GM18867 (cell line): ENCODE measurements at regions not wholly inside any gene's neighbourhood (a gene's known extent, or its start where the extent isn't known, plus 50 kb on each side); places are given as distances from the start of the nearest gene placed in this dataset.
"Not testable (repeated sequence)": the region's sequence is repeated elsewhere in the genome, so short reads cannot be mapped to it uniquely, and the experiment has no call there.

Experiments
- ATAC-seq: cut with Tn5 transposase; IDR thresholded peaks from one replicate; pipeline ENCODE4 v1.9.1; 2021; ENCODE audit warnings: mild to moderate bottlenecking, moderate library complexity; ENCODE audit not compliant: unreplicated experiment

- no peak for ATAC-seq
Measured at GRCh38 chr7:86209036-86209435, 434.7 kb upstream of the GRM3 start.

DNA sequence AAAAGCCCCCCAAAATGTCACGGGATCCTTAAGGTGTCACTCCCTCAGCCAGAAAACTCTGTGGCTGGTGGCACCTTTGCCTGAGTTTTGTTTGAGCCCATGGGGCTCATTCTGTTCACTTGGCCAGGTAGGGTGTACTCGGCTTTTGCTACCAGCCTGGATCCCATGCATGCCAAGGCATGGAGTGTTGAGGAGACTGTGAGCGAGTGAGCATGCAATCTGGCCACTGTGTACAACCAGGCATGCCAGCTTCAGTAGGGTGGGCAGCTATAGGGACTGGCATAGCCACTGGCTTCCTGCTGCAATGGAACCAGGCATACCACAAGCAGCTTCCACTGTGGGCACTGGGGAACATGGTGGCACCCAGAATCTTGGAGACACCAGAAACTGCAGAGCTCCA, 436.0 kb upstream of the GRM3 start:
- no peak for ATAC-seq

DNA sequence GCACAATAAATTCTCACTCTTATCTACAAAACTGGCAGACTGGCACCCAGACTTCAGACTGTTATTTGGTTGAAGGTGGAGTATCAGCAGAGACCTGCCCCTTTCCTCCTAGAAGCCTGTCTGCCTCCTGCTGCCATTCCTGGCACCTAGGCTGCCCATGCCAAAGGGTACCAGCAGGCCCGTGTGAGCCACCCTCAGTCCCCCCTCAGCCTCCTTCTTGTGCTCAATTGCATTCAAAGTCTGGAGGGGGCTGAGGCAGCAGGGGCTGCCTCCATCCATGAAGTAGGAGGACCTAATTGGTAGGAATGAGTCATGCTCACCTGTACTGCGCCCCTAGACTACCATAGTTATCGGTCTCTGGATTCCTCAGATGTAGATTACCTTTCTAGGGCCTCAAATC, 440.9 kb upstream of the GRM3 start:
- ATAC-seq = no peak

GRCh38 chr7:86201767-86202166, 441.9 kb upstream of the GRM3 start:
- ATAC-seq = no peak

DNA sequence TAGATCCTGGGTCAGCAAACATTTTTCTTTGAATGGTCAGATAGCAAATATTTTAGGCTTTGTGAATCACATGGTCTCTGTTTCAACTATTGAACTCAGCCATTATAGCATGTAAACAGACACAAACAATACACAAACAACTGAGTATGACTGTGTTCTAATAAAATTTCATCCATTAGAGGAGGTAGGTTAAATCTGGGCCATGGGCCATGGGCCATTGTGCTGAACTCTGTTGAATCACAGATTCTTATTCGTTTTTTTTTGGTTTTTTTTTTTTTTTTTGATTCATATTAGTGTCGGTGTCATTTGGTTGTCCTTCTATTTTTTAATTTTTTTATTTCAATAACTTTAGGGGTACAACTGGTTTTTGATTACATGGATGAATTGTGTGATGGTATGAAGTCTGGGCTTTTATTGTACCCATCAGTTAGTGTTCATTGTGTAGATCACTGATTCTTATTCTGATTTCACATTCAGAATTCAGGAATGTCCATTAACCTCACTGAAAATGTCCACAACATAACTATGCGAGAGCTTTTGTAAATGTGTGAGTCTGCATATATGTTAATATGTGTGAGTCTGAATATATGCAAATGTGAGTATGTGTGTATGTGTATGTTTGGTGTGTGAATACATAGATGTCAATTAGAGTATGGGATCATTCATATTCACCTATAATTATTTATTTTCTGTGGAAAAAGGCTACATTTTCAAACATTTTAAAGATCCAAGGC, 443.7 kb upstream of the GRM3 start:
- ATAC-seq = no peak

DNA sequence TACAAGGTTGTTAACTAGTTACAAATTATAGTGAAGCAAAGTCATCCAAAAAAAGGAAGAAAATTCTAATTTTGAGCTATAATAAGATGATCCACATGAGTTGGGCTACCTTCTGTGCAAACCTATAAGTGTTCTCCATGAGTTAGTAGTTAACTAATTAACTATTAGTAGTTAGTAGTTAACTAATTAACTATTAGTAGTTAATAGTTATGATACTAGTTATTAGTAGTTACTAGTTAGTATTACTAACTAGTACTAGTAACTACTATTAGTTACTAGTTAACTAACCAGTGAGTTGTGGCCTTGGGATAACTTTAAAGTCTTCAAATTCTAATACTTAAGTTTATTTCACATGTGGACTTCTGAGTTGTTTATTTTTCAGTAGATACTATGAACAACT, 453.4 kb upstream of the GRM3 start:
- no peak for ATAC-seq

- ATAC-seq = no peak
Measured at GRCh38 chr7:86181474-86181873, 462.2 kb upstream of the GRM3 start.

- no peak for ATAC-seq
Measured at GRCh38 chr7:86164827-86165226, 478.9 kb upstream of the GRM3 start.

- ATAC-seq = no peak
Measured at GRCh38 chr7:86158111-86158510, 485.6 kb upstream of the GRM3 start.

DNA sequence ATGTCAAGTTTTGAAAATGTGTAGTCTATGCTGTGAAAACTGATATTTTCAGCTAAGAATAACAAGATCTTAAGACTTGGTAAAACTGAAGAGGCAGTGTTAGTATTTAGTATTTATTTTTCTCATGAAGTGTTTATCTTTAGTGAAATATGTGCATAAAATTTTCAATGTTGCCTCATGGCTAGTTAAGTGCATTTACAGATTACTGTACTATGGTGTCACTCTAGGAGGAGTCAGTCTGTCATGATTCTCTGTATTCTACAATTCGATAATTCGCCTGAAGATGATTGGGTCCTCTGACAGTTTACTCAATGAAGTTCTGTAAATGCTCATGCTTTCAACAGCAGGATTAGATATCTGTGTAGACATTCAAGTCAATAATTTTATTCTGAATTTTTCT, 488.1 kb upstream of the GRM3 start:
- ATAC-seq = no peak

- ATAC-seq = no peak
Measured at GRCh38 chr7:86152926-86153325, 490.8 kb upstream of the GRM3 start.

- ATAC-seq = no peak
Measured at GRCh38 chr7:86149024-86149665, 494.6 kb upstream of the GRM3 start.

DNA sequence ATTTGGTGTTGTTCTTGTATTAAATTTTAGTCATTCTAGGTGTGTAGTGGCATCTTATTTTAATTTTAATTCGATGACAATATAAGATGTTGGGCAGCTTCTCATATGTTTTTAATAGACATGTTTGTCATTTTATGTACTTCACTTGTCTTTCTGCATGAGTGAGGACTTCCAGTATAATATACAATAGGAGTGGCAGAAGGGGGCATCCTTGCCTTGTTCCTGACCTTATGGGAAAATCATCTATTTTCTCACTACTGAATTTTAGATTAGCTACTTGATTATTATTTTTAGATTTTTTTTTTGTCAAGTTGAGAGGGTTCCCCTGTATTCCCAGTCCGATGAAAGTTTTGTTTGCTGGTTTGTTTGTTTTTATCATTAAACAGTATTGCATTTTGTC, 495.2 kb upstream of the GRM3 start:
- no peak for ATAC-seq

DNA sequence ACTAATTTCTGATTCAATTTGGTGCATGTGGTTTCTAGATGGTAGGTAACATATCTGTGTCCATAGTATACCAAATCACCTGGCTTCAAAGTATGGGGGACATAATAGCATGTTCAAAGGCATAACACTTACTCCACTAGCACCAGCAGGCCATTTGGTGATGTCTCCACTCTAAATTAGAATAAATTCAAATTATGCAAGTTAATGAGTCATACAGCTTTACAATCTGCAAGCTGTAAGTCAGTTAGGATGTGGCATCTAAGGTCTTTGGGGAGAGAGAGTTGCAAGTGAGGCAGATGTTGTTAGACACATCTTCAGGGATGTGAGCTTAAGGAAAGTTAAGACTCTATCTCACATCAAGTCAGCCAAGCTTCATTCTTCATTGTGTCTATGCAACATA, 506.4 kb upstream of the GRM3 start:
- ATAC-seq = no peak

DNA sequence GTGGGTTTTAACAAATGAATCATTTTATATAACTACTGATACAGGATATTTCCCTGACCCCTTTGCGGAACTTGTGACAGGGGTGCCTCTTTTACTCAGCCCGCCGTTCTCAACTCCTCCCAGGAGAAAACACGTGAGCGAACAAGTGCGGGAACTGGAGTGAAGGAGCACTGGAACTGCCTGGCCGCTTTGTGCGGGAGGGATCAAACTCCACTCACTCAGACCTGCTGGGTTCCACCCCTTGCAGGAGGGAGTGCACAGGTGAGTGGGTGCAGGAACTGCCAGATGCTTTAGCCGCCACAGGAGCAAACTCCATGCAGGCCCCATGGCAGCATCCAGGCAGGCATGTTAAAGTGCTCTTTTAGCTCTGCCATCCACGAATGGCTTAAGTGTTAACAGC, 513.4 kb upstream of the GRM3 start:
- no peak for ATAC-seq

DNA sequence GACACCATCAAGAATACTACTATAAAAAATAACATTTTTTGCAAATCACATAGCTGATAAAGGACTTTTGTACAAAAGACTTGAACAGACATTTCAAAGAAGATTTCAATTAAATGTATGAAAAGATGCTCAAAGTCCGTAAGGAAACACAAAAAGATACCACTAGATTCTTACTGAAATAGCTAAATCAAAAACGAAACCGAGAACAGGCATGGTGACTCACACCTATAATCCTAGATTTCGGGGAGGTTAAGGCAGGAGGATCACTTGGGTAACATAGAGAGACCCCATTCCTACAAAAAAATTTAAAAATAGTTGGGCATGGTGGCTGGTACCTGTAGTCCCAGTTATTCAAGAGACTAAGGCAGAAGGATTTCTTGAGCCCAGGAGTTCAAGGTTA, 520.2 kb upstream of the GRM3 start:
- ATAC-seq = no peak

GRCh38 chr7:86094166-86094669, 549.5 kb upstream of the GRM3 start:
- ATAC-seq = no peak

- ATAC-seq = no peak
Measured at GRCh38 chr7:86091369-86091768, 552.3 kb upstream of the GRM3 start.

DNA sequence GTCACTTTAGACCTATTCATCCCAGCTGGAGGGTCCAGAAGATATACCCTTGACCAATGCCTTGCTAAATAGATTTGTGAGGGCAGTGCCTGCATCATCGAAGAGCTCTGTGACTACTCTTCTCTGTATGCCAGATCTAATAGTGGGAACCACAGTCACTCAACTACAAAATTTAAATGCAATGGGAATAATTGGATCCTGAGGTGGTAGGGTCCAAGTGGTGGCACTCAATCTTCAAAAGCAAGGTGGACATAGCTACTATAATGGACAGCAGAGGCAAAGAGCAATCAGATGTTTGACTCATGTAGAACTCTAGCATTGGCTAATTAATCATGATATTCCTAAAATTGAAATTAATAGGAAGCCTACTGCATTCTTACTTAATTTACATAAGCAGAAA, 554.3 kb upstream of the GRM3 start:
- no peak for ATAC-seq

DNA sequence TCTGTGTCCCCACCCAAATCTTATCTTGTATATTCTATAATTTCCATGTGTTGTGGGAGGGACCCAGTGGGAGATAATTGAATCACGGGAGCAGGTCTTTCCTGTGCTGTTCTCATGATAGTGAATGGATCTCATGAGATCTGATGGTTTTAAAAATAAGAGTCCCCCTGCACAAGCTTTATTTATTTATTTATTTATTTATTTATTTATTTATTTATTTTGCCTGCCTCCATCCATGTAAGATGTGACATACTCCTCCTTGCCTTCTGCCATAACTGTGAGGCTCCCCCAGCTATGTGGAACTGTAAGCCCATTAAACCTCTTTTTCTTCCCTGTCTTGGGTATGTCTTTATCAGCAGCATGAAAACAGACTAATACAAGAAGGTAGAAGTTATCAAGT, 579.1 kb upstream of the GRM3 start:
- not testable (repeated sequence) for ATAC-seq

DNA sequence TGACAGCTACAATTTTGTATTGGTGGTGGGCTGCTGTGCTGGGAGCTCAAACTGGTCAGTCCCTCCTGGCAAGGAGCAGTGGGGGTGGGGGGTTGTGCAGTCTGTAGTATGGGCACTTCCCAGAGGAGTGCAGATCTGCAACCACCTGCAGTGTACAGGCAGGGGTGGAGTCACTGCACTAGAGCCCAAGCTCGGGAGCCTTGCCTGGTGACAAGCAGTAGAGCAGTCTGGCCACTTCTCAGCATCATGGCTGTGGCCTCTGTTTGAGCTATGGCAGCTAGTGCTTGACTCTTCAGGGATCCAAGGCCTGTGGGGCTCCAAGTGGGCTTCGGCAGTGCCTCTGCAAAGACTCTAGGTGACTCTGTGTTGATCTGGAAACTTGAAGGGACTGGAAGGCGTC, 585.1 kb upstream of the GRM3 start:
- ATAC-seq = no peak

DNA sequence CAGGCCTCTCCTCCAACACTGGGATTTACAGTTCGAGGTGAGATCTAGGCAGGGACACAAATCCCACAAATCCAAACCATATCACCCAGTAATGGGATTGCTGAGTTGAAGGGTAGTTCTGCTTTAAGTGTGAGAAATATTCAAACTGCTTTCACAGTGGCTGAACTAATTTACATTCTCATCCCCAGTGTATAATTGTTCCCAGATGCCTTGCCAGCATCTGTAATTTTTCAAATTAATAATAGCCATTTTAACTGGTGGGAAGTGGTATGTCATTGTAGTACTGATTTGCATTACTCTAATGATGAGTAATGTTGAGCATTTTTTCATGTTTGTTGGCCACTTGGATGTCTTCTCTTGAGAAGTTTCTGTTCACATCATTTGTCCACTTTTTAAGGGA, 592.8 kb upstream of the GRM3 start:
- no peak for ATAC-seq

DNA sequence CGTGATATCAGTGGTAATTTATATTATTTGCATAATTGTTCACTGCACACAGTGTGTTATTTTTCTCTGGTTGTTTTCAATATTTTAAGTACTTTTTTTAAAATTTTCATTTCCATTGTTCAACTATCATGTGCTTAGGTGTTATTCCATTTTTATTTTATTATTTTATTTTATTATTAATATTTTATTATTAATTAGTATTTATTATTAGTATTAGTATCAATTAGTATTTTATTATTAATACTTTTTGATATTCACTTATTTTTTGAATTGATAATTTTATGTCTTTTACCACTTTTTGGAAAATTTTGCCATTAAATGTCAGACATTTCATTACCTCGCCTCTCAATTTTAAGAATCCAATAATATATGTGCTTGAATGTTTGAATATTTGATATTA, 593.8 kb upstream of the GRM3 start:
- ATAC-seq = no peak
